ENCODE measurements at regions not wholly inside any gene's neighbourhood (a gene's known extent, or its start where the extent isn't known, plus 50 kb on each side); places are given as distances from the start of the nearest gene placed in this dataset.

DNA sequence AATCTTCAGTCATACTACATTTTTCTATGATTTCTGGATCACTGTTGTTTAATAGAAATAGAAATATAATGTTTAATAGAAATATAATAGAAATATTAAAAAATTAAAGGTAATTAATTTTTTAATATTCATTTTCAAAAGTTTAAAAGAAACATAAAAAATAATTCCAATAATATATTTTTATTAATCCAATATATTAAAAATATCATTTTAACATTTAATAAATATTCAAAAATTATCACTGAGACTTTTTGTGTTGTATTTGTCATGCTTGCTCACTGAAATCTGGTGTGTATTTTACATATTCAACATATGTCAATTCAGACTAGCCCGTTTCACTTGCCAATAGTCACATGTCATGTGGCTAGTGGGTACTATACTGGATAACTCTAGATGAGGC is 80.6 kb upstream of the SLCO6A1 start:
- Histone ChIP-seq H3K36me3 (no peaks in the 10 kb centered on the region), H3K27me3 (no peaks in the 10 kb centered on the region), H3K4me1 (ENCODE audit: control insufficient read depth in 1 of 2, insufficient read depth in 1 of 2, low read depth in 1 of 2, low read length in 1 of 2) (no peaks in the 10 kb centered on the region), H3K27ac (no peak overlapping the region), H3K4me3 (ENCODE audit: low read depth in 1 of 2, low read length in 1 of 2) (no peak overlapping the region), H3K9me3 (no peaks in the 10 kb centered on the region)
- TF ChIP-seq, protein P1, sequence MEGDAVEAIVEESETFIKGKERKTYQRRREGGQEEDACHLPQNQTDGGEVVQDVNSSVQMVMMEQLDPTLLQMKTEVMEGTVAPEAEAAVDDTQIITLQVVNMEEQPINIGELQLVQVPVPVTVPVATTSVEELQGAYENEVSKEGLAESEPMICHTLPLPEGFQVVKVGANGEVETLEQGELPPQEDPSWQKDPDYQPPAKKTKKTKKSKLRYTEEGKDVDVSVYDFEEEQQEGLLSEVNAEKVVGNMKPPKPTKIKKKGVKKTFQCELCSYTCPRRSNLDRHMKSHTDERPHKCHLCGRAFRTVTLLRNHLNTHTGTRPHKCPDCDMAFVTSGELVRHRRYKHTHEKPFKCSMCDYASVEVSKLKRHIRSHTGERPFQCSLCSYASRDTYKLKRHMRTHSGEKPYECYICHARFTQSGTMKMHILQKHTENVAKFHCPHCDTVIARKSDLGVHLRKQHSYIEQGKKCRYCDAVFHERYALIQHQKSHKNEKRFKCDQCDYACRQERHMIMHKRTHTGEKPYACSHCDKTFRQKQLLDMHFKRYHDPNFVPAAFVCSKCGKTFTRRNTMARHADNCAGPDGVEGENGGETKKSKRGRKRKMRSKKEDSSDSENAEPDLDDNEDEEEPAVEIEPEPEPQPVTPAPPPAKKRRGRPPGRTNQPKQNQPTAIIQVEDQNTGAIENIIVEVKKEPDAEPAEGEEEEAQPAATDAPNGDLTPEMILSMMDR (IDR thresholded peaks at IDR 0.05), result no peak

DNA sequence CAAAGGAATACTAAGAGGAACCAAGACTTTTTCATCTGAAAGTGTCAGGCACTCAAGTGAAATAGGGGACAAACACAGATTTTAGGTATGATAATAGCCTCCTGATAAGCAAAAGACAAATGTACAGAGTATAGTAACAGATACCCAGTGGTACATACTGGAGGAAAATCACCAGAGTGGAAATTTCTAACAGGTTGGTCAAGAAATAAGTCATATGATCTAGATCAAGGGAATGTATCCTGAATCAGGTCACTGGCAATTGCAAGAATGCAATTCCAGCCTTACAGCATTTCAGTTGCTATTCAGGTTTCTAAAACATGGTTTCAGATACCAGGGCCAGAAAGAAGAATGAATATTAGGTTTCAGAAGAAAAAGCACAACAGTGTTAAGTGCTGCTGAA is 82.2 kb upstream of the SLCO6A1 start:
- H3K4me3 ChIP-seq (ENCODE audit: low read depth in 1 of 2, low read length in 1 of 2), result no peak overlapping the region
- no peaks in the 10 kb centered on the region for H3K9me3 ChIP-seq
- H3K36me3 ChIP-seq, result no peaks in the 10 kb centered on the region
- H3K27me3 ChIP-seq, result no peaks in the 10 kb centered on the region
- H3K27ac ChIP-seq, result no peak overlapping the region
- TF ChIP-seq, protein P1 (IDR thresholded peaks at IDR 0.05), result no peak
- H3K4me1 ChIP-seq (ENCODE audit: control insufficient read depth in 1 of 2, insufficient read depth in 1 of 2, low read depth in 1 of 2, low read length in 1 of 2), result no peaks in the 10 kb centered on the region

DNA sequence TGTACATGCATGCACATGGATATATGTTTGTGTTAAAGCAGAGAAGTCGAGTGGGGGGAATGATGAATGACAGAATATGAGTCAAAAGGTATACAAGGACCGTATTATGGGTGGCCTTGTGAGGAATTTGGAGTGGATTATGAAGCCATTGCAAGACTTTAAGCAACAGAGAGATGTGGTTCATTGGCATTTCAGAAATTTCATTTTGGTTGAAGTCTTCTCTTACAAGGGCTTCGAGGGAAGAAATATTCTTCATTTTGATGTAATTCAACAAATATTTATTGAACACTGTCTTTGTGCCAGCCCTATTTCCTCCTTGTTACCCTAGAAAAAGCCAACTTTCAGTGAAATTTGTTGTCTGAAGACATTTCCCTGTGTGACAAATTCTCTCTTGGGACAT is 83.9 kb upstream of the SLCO6A1 start:
- Histone ChIP-seq H3K9me3 (no peaks in the 10 kb centered on the region), H3K27ac (no peak overlapping the region), H3K4me3 (ENCODE audit: low read depth in 1 of 2, low read length in 1 of 2) (no peak overlapping the region), H3K4me1 (ENCODE audit: control insufficient read depth in 1 of 2, insufficient read depth in 1 of 2, low read depth in 1 of 2, low read length in 1 of 2) (no peaks in the 10 kb centered on the region), H3K27me3 (no peaks in the 10 kb centered on the region), H3K36me3 (no peaks in the 10 kb centered on the region)
- TF ChIP-seq, protein P1 (IDR thresholded peaks at IDR 0.05), result no peak

DNA sequence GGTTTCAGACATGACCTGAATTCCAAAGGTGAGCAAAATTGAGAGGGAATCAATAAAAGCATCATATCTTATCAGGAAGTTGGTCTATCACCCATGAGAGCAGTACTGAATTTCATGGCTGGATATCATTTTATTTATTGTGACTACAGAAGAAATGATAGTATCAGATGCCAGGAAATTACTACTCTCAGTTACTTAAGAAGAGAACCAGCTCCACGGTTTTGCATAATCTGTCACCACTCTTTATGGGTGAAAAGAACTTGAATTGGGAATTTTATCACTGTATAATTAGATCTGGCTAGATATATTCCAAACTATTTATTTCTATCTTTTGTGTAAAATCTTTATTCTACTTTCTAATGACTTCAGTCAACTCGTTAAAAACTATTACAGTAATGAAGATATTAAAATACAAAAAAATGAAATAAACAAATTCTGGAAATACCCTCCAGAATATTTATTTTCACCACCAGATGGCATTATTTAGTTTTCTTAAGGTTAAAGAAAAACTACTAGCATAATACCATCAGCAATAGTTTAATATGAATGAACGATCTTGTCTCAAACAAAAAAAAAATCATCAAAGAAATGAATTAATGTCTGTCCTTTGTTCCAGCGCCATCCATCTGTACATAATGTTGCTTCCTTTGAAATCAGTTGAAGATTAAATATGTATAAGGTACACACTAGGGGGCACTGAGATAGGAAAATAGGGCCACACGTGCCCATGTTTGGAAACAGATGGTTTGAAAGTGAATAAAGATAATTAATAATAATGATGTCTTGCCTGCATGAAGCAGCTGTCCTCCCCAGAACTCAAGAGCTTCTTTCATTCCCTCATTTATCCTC is 84.7 kb upstream of the SLCO6A1 start:
- Histone ChIP-seq H3K4me3 (ENCODE audit: low read depth in 1 of 2, low read length in 1 of 2) (no peak overlapping the region), H3K4me1 (ENCODE audit: control insufficient read depth in 1 of 2, insufficient read depth in 1 of 2, low read depth in 1 of 2, low read length in 1 of 2) (no peaks in the 10 kb centered on the region), H3K9me3 (no peaks in the 10 kb centered on the region), H3K36me3 (no peaks in the 10 kb centered on the region), H3K27me3 (no peaks in the 10 kb centered on the region), H3K27ac (no peak overlapping the region)
- TF ChIP-seq, protein P1 (IDR thresholded peaks at IDR 0.05), result no peak

DNA sequence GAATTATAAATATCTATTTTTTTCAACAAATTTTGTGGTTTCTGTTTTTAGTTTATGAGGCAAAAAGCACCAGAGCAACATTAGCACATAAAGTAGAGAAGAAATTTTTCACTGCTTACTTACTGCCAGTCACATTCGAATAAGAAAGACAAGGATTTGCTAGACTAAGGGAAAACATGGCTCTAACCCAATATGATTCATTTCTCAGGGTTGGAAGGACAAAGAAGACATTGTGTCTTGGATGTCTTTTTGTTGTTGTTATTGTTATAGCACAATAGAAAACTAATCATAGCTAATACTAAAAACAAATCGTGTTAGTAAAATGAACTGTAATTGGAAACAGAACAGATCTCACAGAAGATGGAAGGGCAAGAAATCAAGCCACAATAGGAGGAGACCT is 90.9 kb upstream of the SLCO6A1 start:
- Histone ChIP-seq H3K4me3 (ENCODE audit: low read depth in 1 of 2, low read length in 1 of 2) (no peak overlapping the region), H3K9me3 (no peaks in the 10 kb centered on the region), H3K36me3 (no peaks in the 10 kb centered on the region), H3K4me1 (ENCODE audit: control insufficient read depth in 1 of 2, insufficient read depth in 1 of 2, low read depth in 1 of 2, low read length in 1 of 2) (no peaks in the 10 kb centered on the region), H3K27me3 (no peaks in the 10 kb centered on the region), H3K27ac (no peak overlapping the region)
- TF ChIP-seq, protein P1 (IDR thresholded peaks at IDR 0.05), result no peak

Measured in neutrophil (primary cell).